GM19455 (cell line): ENCODE measurements at regions not wholly inside any gene's neighbourhood (a gene's known extent, or its start where the extent isn't known, plus 50 kb on each side); places are given as distances from the start of the nearest gene placed in this dataset.

Experiments
- ATAC-seq: cut with Tn5 transposase; IDR thresholded peaks from one replicate; pipeline ENCODE4 v1.9.1; 2021; ENCODE audit not compliant: unreplicated experiment

DNA sequence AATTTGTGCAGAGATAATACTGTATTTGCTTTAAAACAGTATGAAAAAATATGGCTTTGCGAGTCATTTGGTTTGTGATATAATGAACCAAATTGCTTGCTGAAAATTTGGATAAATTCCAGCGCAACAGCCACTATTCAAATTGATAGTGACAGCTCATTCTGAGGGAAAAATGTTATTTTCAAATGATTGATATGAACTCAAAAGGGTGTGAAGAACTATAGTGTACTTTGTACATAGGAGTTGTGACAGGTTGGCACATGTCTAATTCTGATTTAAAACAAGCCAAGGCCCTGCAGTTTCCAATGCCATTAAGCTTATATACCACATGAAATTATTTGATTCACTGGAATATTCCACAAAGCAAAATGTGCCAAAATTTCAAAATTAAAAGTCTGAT, 1628.9 kb upstream of the AGA start:
- no peak for ATAC-seq

DNA sequence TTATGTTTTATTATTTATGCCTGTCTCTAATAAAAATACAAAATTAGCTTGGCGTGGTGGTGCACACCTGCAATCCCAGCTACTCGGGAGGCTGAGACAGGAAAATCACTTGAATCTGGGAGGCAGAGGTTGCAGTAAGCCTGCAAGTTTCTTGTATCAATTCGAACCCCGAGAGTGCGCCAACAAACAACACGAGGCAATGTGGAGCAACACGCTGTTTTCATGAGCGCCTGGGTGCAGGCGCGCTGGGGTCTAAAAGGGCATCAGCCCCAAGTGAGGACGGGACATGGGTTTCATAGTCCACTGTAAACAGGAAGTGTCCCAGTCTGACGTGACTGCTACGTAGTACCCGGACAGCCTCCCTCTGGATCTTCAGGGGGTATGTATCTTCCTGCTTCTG, 1634.6 kb upstream of the AGA start:
- no peak for ATAC-seq

GRCh38 chr4:179095585-179096221, 1653.5 kb upstream of the AGA start:
- ATAC-seq = no peak

DNA sequence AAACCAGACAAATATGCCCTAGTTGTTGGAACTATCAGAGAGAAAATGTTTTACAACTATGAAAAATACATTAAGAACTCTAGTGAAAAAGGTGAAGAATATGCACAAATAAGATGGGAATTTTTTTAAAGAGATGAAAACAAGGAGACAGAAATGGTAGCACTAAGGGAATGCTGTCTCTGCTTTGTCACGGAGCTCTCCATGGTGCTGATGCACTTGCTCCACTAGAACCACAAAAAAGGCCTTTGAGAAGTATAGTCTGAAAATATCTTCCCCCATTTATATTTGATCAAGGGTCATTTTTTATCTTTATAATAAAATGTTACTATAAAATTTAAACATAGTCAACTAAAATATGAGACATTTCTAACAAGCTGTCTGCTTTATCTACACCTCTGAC, 1655.5 kb upstream of the AGA start:
- no peak for ATAC-seq

- no peak for ATAC-seq
These were observed 1668.1 kb upstream of the AGA start for GRCh38 chr4:179110356-179110755.

- no peak for ATAC-seq
These were observed 1668.6 kb upstream of the AGA start for GRCh38 chr4:179110816-179111215.

- no peak for ATAC-seq
These were observed 1670.4 kb upstream of the AGA start for GRCh38 chr4:179112441-179113170.

DNA sequence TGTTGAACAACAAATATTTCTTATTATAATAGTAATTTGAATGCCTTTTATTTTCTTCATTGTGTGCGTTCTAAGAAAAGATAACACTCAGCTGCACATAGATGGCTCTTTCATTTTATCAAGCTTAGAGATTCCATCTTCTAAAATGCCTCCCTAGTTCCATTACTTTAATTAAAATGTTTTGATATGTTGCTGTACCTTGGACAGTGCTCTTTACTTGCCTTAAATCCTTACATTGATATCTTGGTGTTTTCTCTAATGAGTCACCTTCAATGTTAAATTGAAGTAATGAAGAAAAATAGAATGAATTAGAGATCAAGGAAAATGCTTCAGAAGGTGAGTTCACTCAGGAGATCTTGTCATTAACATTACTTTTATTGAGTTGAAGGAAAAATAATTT, 1672.4 kb upstream of the AGA start:
- ATAC-seq = no peak

- no peak for ATAC-seq
These were observed 1673.8 kb upstream of the AGA start for GRCh38 chr4:179116011-179116410.

DNA sequence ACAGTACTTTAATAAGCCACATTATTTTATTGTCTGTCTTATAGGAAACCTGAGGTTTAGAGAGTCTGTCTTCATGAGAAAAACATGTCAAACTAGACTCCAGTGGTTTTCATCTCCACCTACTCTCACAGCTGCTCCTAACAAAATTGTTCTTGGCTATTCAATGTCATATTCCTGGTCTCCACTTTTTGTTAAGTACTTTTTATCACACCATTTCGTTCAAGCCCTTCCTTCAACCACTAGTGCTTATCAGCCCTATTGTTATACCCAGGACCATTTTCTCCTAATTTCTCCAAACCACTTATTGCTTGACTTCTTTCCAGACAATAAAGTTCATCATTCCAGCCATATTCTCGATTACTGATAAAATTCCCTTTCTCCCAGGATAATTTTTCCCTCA, 1674.3 kb upstream of the AGA start:
- no peak for ATAC-seq

GRCh38 chr4:179123084-179123483, 1680.8 kb upstream of the AGA start:
- ATAC-seq = no peak

DNA sequence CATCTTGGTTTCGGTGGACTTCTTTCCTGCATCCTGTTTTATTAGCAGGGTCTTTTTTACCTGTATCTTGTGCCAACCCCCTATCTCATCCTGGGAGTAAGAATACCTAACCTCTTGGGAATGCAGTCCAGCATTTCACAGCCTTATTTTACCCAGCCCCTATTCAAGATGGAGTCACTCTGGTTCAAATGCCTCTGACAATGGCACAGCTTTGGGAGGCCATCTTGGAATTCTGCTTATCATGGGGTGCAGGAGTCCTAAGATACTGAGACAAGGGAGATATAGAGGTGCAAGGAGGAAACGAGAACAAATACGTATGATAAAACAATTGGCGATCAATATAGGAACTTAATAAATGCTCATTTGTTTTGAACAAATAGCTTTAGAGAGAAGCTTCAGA, 1682.2 kb upstream of the AGA start:
- no peak for ATAC-seq

DNA sequence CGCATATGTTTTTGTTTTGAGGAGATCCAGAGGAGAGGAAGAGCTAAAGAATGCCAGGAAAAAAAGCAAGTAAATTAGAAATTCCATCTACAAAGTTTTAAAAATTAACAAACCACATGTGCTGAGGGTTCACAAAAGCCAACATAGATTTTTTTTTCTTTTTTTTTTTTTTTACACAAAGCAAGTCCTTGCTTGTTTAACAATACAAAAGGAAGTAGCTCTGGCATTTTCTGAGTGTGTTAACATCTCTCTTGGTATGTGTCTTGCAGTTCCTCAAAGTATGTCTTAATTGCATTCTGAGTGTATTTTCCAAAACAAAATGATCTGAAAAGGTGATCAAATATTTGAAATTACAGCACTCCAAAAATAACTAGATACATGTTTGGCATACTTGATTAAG, 1682.7 kb upstream of the AGA start:
- no peak for ATAC-seq

- no peak for ATAC-seq
These were observed 1683.6 kb upstream of the AGA start for GRCh38 chr4:179125870-179126269.

DNA sequence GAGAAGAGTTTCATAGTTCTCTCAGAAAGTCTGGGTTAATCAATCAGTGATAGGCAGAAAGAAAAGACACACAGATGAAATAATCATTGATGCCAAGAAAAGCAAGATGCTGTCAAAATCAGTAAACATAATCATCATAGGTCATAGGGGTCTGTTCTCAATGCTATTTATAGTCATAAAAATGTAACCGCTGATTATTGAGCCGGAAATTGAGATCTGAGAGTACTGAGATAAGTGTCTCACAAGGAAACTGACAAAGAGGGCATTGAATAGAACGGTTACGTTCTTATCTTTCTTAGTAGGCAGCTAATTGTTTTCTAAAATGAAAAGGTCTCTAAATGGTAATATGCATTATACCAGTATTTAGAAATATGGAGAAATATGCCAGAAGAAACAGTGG, 1686.1 kb upstream of the AGA start:
- ATAC-seq = no peak

- ATAC-seq = no peak
These were observed 1688.0 kb upstream of the AGA start for GRCh38 chr4:179130122-179130714.

- no peak for ATAC-seq
These were observed 1703.7 kb upstream of the AGA start for GRCh38 chr4:179145746-179146525.

- ATAC-seq = no peak
These were observed 1709.5 kb upstream of the AGA start for GRCh38 chr4:179151770-179152169.

GRCh38 chr4:179163147-179163546, 1720.9 kb upstream of the AGA start:
- ATAC-seq = no peak

- no peak for ATAC-seq
These were observed 1722.2 kb upstream of the AGA start for GRCh38 chr4:179164267-179164999.
